Erythroblast (primary cell): ENCODE measurements at regions not wholly inside any gene's neighbourhood (a gene's known extent, or its start where the extent isn't known, plus 50 kb on each side); places are given as distances from the start of the nearest gene placed in this dataset.

Experiments used
- GATA1 ChIP-seq: IDR thresholded peaks from 2 replicates; pipeline ENCODE4 v1.6.1; 2011; ENCODE audit warnings: low read depth, mild to moderate bottlenecking, control low read depth, low read length, moderate library complexity
- POLR2A ChIP-seq: IDR thresholded peaks from 2 replicates; pipeline ENCODE4 v1.6.1; 2011; ENCODE audit warnings: mild to moderate bottlenecking, low read length

GRCh38 chr3:124611520-124611919 is 118.7 kb upstream of the UMPS start:
- TF ChIP-seq GATA1: no peak
- no peak for TF ChIP-seq POLR2A
